Sigmoid colon (tissue), 6 donors: ENCODE measurements at regions not wholly inside any gene's neighbourhood (a gene's known extent, or its start where the extent isn't known, plus 50 kb on each side); places are given as distances from the start of the nearest gene placed in this dataset.

Experiments
- DNase-seq: peaks from one replicate; pipeline ENCODE4 v3.0.0-alpha.2; 2019
- H3K27ac ChIP-seq, 4 donors: fragments of 200-600 bp; sonication (generic); one replicate each; pipeline ENCODE4 v1.5.1; 2016 to 2019; ENCODE audit warnings: mild to moderate bottlenecking in 1 of 4
- H3K27me3 ChIP-seq, 3 donors: fragments of 200-600 bp; sonication (generic); one replicate each; pipeline ENCODE4 v1.5.1; 2019; ENCODE audit warnings: mild to moderate bottlenecking in 1 of 3
- H3K36me3 ChIP-seq, 4 donors: fragments of 200-600 bp; sonication (generic); one replicate each; pipeline ENCODE4 v1.5.1; 2016 to 2019
- H3K4me1 ChIP-seq, 4 donors: fragments of 200-600 bp; sonication (generic); one replicate each; pipeline ENCODE4 v1.5.1; 2017 to 2019
- H3K4me3 ChIP-seq, 4 donors: fragments of 200-600 bp; sonication (generic); one replicate each; pipeline ENCODE4 v1.5.1; 2017 to 2019; ENCODE audit warnings: mild to moderate bottlenecking in 2 of 4, moderate library complexity in 1 of 4
- H3K9me3 ChIP-seq, 4 donors: fragments of 200-600 bp in 3 of 4; sonication (generic) in 3 of 4; one replicate each; pipeline versions ENCODE4 v1.5.1 to v1.6.1; 2013 to 2019
- CTCF ChIP-seq, 4 experiments: fragments of 450-650 bp in 3 of 4; fragments of 200-600 bp in 1 of 4; IDR thresholded peaks; one replicate each; pipeline ENCODE4 v1.5.1; 2016 to 2019; ENCODE audit warnings: antibody characterized with exemption in 4 of 4, mild to moderate bottlenecking in 3 of 4, moderate library complexity in 2 of 4
- EP300 ChIP-seq, 4 donors: sonication (generic); formaldehyde crosslinking; IDR thresholded peaks; one replicate each; pipeline ENCODE4 v1.6.1; 2017; ENCODE audit warnings: antibody characterized with exemption in 4 of 4
- POLR2A ChIP-seq, 2 donors: fragments of 450-650 bp; IDR thresholded peaks; one replicate each; pipeline ENCODE4 v1.6.1; 2016; ENCODE audit warnings: antibody characterized with exemption in 2 of 2, mild to moderate bottlenecking in 2 of 2, moderate library complexity in 2 of 2
- POLR2AphosphoS5 ChIP-seq, 4 donors: sonication (generic); formaldehyde crosslinking; IDR thresholded peaks; one replicate each; pipeline ENCODE4 v1.6.1; 2017; ENCODE audit warnings: antibody characterized with exemption in 4 of 4
- WGBS, 2 donors: extraction: QIAGEN DNeasy Blood & Tissue Kit; methylation state at CpG; one replicate each; pipeline ENCODE4 v1.1.7; 2013; 5-methylcytosine and 5-hydroxymethylcytosine counted together
- intact Hi-C: fragments of 100-400 bp; cut with DNase I; formaldehyde crosslinking; loops from one replicate; pipeline ENCODE4 v1.15.1; 2023
- donor health status: healthy with polysubstance abuse.
- donor health status: healthy.

- intact Hi-C loops = loop anchor here (5.0 kb wide), 1 partner anchor 134 kb away; the partner anchor contains the start of gene XPO1
- H3K27ac ChIP-seq = peak overlapping the region; percentile 72 to 82 (median 78)
- H3K36me3 ChIP-seq = no peaks in the 10 kb centered on the region
- DNase-seq = no peak
- TF ChIP-seq CTCF (IDR thresholded peaks at IDR 0.05) = no peak
- no peak for TF ChIP-seq EP300 (IDR thresholded peaks at IDR 0.05)
- TF ChIP-seq POLR2AphosphoS5 (IDR thresholded peaks at IDR 0.05) = no peak
- no peak for TF ChIP-seq POLR2A (IDR thresholded peaks at IDR 0.05)
- WGBS, 2 donors = 51 to 75% methylated on average over 5 of the region's 5 CpGs
- H3K4me1 ChIP-seq = peaks cover 0 to 21% (median 13%) of the 10 kb centered on the region in 4 donors
- peaks cover 0 to 2% (median 0%) of the 10 kb centered on the region in 4 donors for H3K9me3 ChIP-seq
- H3K27me3 ChIP-seq = no peaks in the 10 kb centered on the region
- peak overlapping the region in 3 of 4 donors; percentile 20 to 33 (median 25) for H3K4me3 ChIP-seq
Observed at GRCh38 chr2:61671561-61672315, 133.6 kb upstream of the XPO1 start.

- no peaks in the 10 kb centered on the region for H3K27me3 ChIP-seq
- peak overlapping the region; percentile 4 to 33 (median 22) for H3K4me3 ChIP-seq
- 4 to 14% methylated on average over 3 of the region's 3 CpGs for WGBS, 2 donors
- peak in 3 of 4 donors; percentile 7 to 26 (median 22) for TF ChIP-seq POLR2AphosphoS5 (IDR thresholded peaks at IDR 0.05)
- no peak for TF ChIP-seq POLR2A (IDR thresholded peaks at IDR 0.05)
- TF ChIP-seq EP300 (IDR thresholded peaks at IDR 0.05) = no peak
- TF ChIP-seq CTCF (IDR thresholded peaks at IDR 0.05) = no peak
- peak overlapping the region; percentile 72 to 82 (median 78) for H3K27ac ChIP-seq
- peaks cover 0 to 21% (median 13%) of the 10 kb centered on the region in 4 donors for H3K4me1 ChIP-seq
- peaks cover 0 to 2% (median 0%) of the 10 kb centered on the region in 4 donors for H3K9me3 ChIP-seq
- peak; percentile 79 for DNase-seq
- intact Hi-C loops = loop anchor here (5.0 kb wide), 1 partner anchor 134 kb away; the partner anchor contains the start of gene XPO1
- H3K36me3 ChIP-seq = no peaks in the 10 kb centered on the region
Observed at GRCh38 chr2:61670591-61671501, 132.7 kb upstream of the XPO1 start.

GRCh38 chr2:61664190-61664589 is 126.0 kb upstream of the XPO1 start:
- intact Hi-C loops = no loop called here
- H3K36me3 ChIP-seq = no peaks in the 10 kb centered on the region
- H3K4me3 ChIP-seq = no peak overlapping the region
- no peak for DNase-seq
- peaks cover 0 to 14% (median 10%) of the 10 kb centered on the region in 4 donors for H3K4me1 ChIP-seq
- H3K9me3 ChIP-seq = no peaks in the 10 kb centered on the region
- no peak for TF ChIP-seq POLR2A (IDR thresholded peaks at IDR 0.05)
- no peak for TF ChIP-seq CTCF (IDR thresholded peaks at IDR 0.05)
- TF ChIP-seq POLR2AphosphoS5 (IDR thresholded peaks at IDR 0.05) = no peak
- TF ChIP-seq EP300 (IDR thresholded peaks at IDR 0.05) = no peak
- H3K27me3 ChIP-seq = no peaks in the 10 kb centered on the region
- H3K27ac ChIP-seq = no peak overlapping the region
- 89 to 95% methylated on average over 1 of the region's 1 CpG for WGBS, 2 donors

GRCh38 chr2:61662990-61663389 is 124.8 kb upstream of the XPO1 start:
- DNase-seq = no peak

More at GRCh38 chr2:61662990-61663389, 124.8 kb upstream of the XPO1 start:
- Histone ChIP-seq H3K4me3 (no peak overlapping the region), H3K27me3 (no peaks in the 10 kb centered on the region), H3K36me3 (no peaks in the 10 kb centered on the region), H3K4me1 (peaks cover 0 to 14% (median 10%) of the 10 kb centered on the region in 4 donors), H3K9me3 (no peaks in the 10 kb centered on the region), H3K27ac (no peak overlapping the region)
- intact Hi-C loops = no loop called here
- WGBS, 2 donors = 88% methylated on average over 7 of the region's 7 CpGs
- TF ChIP-seq CTCF (IDR thresholded peaks at IDR 0.05) = no peak
- TF ChIP-seq POLR2A (IDR thresholded peaks at IDR 0.05) = no peak
- no peak for TF ChIP-seq EP300 (IDR thresholded peaks at IDR 0.05)
- no peak for TF ChIP-seq POLR2AphosphoS5 (IDR thresholded peaks at IDR 0.05)
